Activated CD8-positive, alpha-beta memory T cell treated with anti-CD3 and anti-CD28 coated beads, Interleukin-2, amount 50 U/mL, for 24 hours (primary cell): ENCODE measurements at regions not wholly inside any gene's neighbourhood (a gene's known extent, or its start where the extent isn't known, plus 50 kb on each side); places are given as distances from the start of the nearest gene placed in this dataset.

Experiments used
- DNase-seq: peaks from one replicate; pipeline ENCODE4 v3.0.0-alpha.2; 2020; ENCODE audit errors: extremely low read depth

GRCh38 chr22:48037618-48038017, 1275.2 kb downstream of the TBC1D22A start:
- no peak for DNase-seq

GRCh38 chr22:48035897-48036296, 1273.4 kb downstream of the TBC1D22A start:
- no peak for DNase-seq

- DNase-seq: no peak
Observed at GRCh38 chr22:48031589-48031988, 1269.1 kb downstream of the TBC1D22A start.

GRCh38 chr22:48025096-48025495, 1262.6 kb downstream of the TBC1D22A start:
- DNase-seq: no peak

GRCh38 chr22:48021991-48022401, 1259.5 kb downstream of the TBC1D22A start:
- DNase-seq: no peak

GRCh38 chr22:48018346-48018745, 1255.9 kb downstream of the TBC1D22A start:
- DNase-seq: no peak

GRCh38 chr22:48015701-48016100, 1253.3 kb downstream of the TBC1D22A start:
- DNase-seq: no peak

- DNase-seq: no peak
Observed at GRCh38 chr22:48004936-48005335, 1242.5 kb downstream of the TBC1D22A start.

GRCh38 chr22:48004038-48004437, 1241.6 kb downstream of the TBC1D22A start:
- no peak for DNase-seq

- DNase-seq: no peak
Observed at GRCh38 chr22:48001101-48001500, 1238.7 kb downstream of the TBC1D22A start.

GRCh38 chr22:47997612-47998011, 1235.2 kb downstream of the TBC1D22A start:
- no peak for DNase-seq

- DNase-seq: no peak
Observed at GRCh38 chr22:47997052-47997590, 1234.7 kb downstream of the TBC1D22A start.

- DNase-seq: no peak
Observed at GRCh38 chr22:47996446-47996857, 1234.0 kb downstream of the TBC1D22A start.

- DNase-seq: no peak
Observed at GRCh38 chr22:47995718-47996117, 1233.3 kb downstream of the TBC1D22A start.

- no peak for DNase-seq
Observed at GRCh38 chr22:47995264-47995627, 1232.8 kb downstream of the TBC1D22A start.

- no peak for DNase-seq
Observed at GRCh38 chr22:47994601-47995263, 1232.3 kb downstream of the TBC1D22A start.

GRCh38 chr22:47994045-47994444, 1231.6 kb downstream of the TBC1D22A start:
- DNase-seq: no peak

- no peak for DNase-seq
Observed at GRCh38 chr22:47990481-47990880, 1228.0 kb downstream of the TBC1D22A start.

GRCh38 chr22:47987885-47988515, 1225.5 kb downstream of the TBC1D22A start:
- no peak for DNase-seq

GRCh38 chr22:47976219-47976618, 1213.8 kb downstream of the TBC1D22A start:
- no peak for DNase-seq

- DNase-seq: no peak
Observed at GRCh38 chr22:47967831-47968230, 1205.4 kb downstream of the TBC1D22A start.

GRCh38 chr22:47966316-47966715, 1203.9 kb downstream of the TBC1D22A start:
- no peak for DNase-seq

- no peak for DNase-seq
Observed at GRCh38 chr22:47965896-47966295, 1203.4 kb downstream of the TBC1D22A start.
